GM10266 (cell line): ENCODE measurements at regions not wholly inside any gene's neighbourhood (a gene's known extent, or its start where the extent isn't known, plus 50 kb on each side); places are given as distances from the start of the nearest gene placed in this dataset.
A peak's percentile ranks its signal among the peaks of the same experiment; 100 is the strongest.

ENCODE experiments used
- DNase-seq: peaks from one replicate; pipeline ENCODE4 v3.0.0; 2012; ENCODE audit errors: extremely low spot score
- TF ChIP-seq, protein P1 (sequence below): IDR thresholded peaks from 2 replicates; pipeline ENCODE4 v1.5.1; 2012; ENCODE audit warnings: mild to moderate bottlenecking, low read depth; ENCODE audit not compliant: control insufficient read depth, insufficient read depth; ENCODE audit errors: missing control alignments

DNA sequence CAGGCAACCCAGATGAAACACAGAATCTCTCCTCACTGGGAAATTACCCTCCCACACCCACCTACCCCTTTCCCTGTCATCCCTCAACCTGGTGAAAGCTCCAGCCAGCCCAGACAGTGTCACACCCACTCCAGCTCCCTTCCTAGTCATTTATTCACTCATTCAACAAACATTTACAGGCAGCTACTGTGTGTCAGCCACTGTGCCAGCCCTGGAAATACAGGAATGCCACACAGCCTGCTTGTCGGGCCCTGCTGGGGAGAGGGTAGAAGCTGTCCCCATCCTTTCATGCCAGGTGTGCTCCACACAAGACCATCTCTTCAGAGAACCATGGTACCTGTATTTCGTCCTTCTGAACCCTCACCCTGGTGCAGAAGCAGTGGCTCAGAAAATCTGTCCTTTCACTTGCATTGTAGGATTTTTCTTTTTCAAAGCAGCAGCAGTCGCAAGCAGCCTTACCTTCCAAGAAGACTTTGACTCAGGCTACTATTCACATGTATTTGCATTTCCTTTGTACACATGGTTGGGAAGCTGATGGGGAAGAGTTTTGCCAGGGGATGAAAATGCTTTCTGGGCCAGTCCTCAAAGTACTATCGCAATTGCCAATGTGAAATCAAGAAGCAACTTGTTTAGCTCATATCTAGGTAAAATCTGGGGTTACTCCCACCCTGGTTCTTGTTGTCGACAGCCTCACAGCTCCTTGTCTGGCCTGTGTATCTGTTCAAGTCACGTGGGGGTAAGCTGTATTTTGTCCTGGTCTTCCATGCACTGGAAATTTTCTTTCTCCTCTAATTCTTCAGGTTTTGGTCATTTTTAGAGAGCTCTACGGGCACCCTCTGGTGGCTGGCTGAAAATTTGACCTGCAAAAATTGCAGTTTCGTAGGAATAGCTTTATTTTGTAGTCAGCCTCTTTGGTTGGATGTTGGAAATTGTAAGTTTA is 147.4 kb upstream of the EGLN3 start:
- TF ChIP-seq, protein P1, sequence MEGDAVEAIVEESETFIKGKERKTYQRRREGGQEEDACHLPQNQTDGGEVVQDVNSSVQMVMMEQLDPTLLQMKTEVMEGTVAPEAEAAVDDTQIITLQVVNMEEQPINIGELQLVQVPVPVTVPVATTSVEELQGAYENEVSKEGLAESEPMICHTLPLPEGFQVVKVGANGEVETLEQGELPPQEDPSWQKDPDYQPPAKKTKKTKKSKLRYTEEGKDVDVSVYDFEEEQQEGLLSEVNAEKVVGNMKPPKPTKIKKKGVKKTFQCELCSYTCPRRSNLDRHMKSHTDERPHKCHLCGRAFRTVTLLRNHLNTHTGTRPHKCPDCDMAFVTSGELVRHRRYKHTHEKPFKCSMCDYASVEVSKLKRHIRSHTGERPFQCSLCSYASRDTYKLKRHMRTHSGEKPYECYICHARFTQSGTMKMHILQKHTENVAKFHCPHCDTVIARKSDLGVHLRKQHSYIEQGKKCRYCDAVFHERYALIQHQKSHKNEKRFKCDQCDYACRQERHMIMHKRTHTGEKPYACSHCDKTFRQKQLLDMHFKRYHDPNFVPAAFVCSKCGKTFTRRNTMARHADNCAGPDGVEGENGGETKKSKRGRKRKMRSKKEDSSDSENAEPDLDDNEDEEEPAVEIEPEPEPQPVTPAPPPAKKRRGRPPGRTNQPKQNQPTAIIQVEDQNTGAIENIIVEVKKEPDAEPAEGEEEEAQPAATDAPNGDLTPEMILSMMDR = peak; percentile 52
- DNase-seq = no peak

DNA sequence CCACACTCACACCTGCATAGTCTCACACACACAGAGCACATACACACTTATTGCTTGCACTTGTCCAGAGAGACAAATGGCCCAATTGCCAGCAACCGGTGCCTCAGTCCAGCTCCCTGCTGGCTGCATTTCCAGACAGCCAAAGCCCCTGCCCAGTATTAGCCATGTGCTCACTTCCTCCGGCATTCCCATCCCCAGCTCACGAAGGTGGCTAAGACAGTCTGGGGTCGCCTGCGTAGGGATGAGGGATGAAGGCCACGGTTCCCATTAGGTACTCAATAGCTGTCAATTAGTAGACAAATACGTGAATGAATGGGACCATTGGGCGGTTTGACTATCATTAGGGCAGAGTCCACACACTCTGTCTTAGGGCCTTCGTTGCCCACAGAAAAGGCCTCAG is 146.8 kb upstream of the EGLN3 start:
- DNase-seq = no peak
- TF ChIP-seq, protein P1 = no peak

DNA sequence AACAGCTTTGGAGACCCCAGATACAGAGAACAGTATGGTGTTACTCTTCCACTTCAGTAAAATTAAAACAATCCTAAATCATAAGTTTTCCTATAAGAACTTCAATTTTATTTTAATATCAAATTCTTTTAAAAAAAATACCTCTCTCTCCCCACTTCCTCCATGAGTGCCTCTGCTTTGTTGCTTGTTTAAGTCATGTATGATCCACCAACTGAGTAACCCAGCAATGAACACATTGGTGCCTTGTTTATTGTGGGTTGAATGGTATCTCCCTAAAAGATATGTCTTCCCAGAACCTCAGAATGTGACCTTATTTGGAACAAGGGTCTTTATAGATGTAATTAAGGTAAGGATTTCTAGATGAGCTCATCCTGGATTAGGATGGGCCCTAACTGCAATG is 143.5 kb upstream of the EGLN3 start:
- TF ChIP-seq, protein P1 = no peak

DNA sequence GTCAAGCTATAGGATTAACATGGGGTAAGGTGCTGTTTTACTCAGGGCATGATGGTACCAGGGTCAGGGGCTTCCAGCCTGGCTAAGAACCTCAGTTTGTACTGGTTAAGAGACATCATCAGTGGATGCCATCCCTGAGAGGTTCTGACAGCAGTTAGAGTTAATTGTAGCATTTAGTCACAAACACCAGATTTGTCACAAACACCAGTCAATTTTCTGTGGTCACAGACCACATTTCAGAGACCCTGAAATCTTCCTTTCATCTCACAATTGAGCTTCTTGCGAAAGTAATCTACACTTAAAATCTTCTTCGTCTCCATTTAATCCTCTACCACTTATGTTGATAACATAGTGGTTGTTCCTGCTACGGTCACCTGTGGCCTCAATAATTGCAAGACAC is 143.0 kb upstream of the EGLN3 start:
- TF ChIP-seq, protein P1 = no peak
- DNase-seq = no peak

More for the DNA sequence above, 143.5 kb upstream of the EGLN3 start:
- no peak for DNase-seq

DNA sequence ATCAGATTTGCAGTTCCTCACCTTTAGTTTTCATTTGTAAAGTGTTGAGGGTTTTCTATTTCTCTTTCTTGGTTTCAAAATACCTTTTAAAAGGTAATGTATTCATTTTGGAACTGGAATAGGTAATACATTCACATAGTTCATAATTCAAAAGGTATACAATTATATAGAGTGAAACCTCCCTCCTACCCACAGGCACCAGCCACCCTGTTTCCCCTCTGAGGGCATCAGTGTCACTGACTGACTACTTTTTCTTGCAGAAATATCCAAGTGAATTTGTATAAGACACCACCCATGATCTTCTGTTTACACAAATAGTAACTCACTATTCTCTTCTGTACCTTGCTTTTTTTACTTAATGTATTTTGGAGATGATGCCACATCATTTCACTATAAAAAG is 139.6 kb upstream of the EGLN3 start:
- TF ChIP-seq, protein P1 = no peak
- no peak for DNase-seq

DNA sequence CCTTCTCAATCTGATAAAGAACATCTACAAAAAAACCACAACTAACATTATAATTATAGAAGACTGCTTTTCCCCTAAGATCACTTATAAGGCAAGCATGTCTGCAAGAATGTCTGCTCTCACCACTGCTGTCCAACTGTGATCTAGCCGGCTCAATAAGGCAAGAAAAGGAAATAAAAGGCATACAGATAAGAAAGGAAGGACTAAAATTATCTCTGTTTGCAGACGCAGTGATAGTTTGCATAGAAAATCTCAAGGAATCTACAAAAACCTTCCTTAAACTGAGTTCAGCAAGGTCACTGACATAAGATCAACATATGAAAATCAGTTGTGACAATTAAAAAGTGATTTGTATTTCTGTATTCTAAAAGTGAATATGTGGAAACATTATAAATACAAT is 138.0 kb upstream of the EGLN3 start:
- no peak for DNase-seq
- TF ChIP-seq, protein P1 = no peak

DNA sequence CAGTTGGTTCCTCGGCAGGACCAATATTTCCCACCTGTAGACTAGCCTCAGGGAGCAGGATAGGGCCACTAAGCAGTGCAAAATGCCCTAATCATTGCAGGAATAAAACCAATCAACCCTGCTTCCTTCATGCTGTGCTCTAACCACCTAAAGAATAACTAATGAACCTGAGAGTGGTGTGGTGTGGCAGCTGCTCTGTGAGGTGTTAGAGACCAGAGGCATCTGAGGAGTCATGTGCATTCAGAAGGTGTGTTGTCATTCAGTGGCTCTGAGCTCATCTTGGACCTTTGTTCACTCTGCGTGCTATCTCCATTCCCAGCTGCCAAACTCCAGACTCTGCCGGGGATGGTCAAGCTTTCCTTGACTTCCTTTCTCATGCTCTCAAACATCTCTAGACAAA is 136.7 kb upstream of the EGLN3 start:
- TF ChIP-seq, protein P1 = no peak
- DNase-seq = no peak
